ENCODE measurements at regions not wholly inside any gene's neighbourhood (a gene's known extent, or its start where the extent isn't known, plus 50 kb on each side); places are given as distances from the start of the nearest gene placed in this dataset.

DNA sequence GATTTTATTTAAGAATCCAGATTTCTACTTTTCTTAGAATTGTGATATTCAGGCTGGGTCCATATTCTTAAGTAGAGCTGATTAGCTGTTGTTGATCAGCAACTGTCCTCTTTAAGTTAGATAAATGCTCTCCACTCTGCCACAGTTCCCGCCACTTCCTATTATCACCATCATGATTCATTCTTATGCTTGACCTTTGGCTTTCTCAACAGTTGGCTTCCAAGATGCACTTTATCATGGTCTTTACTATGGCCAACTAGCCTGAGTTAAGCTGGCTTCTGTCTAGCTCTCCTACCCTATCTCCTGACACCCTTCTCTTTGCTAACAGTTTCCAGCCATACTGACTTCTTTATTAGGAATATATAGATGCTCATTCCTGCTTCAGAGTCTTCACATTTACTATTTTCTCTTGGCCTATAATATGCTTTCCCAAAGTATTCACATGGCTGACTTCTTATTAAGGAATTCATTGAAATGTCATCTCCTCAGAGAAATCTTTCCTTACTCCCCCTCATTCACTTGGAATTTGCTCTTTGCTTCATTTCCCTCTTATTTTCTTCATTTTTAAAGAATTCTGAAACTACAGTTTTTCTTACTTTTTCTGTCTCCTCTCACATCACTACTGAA, 149.0 kb upstream of the IGF1 start:
- no peaks in the 10 kb centered on the region for H4K20me1 ChIP-seq (ENCODE audit: low read depth)
- H3K27ac Mint-ChIP-seq = no peak overlapping the region
- H3K9ac ChIP-seq = no peak overlapping the region
- H3K27me3 Mint-ChIP-seq (ENCODE audit: insufficient read depth, low read depth) = no peaks in the 10 kb centered on the region
- no peak for DNase-seq (ENCODE audit: low spot score)
- H3K9me3 Mint-ChIP-seq = peaks cover 7% of the 10 kb centered on the region
- H2AFZ ChIP-seq (replicated peaks) = no peak overlapping the region
- no peaks in the 10 kb centered on the region for H3K36me3 ChIP-seq
- H3K4me3 Mint-ChIP-seq = no peak overlapping the region
- no peaks in the 10 kb centered on the region for H3K9me3 ChIP-seq (ENCODE audit: low read depth)
- no peaks in the 10 kb centered on the region for H3K4me1 ChIP-seq
- no peaks in the 10 kb centered on the region for H3K27me3 ChIP-seq
- H3K4me2 ChIP-seq = no peak overlapping the region
- no peak for TF ChIP-seq EZH2 (IDR thresholded peaks at IDR 0.05)
- no peaks in the 10 kb centered on the region for H3K36me3 Mint-ChIP-seq
- H3K4me3 ChIP-seq = no peak overlapping the region
- H3F3A ChIP-seq (ENCODE audit: low read depth) = no peaks in the 10 kb centered on the region
- no peaks in the 10 kb centered on the region for H3K79me2 ChIP-seq (ENCODE audit: low read depth)
- H3K27ac ChIP-seq = no peak overlapping the region
- H3K4me1 Mint-ChIP-seq = no peaks in the 10 kb centered on the region

DNA sequence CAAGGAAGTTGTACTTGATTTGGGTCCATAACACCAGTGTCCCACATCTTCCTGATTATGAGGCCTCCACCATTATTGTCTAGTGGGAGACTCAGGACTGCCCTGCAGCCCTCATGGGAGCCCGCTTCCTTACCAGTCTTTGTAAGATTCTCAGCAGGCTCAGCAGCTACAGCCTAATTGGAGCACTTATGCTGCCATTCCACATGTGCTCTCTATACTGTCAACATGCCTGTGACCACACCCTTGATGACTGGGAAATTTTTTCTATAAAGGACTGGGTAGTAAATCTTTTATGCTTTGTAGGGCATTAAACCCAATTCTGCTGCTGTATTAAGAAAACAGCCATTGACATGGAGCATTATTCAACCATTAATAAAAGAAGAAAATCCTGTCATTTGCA, 145.5 kb upstream of the IGF1 start:
- Histone ChIP-seq H4K20me1 (ENCODE audit: low read depth) (no peaks in the 10 kb centered on the region), H3F3A (ENCODE audit: low read depth) (no peaks in the 10 kb centered on the region), H3K4me1 (no peaks in the 10 kb centered on the region), H3K9me3 (ENCODE audit: low read depth) (no peaks in the 10 kb centered on the region), H3K4me2 (no peak overlapping the region), H3K9ac (no peak overlapping the region), H3K79me2 (ENCODE audit: low read depth) (no peaks in the 10 kb centered on the region), H3K27ac (no peak overlapping the region), H2AFZ (replicated peaks) (no peak overlapping the region), H3K36me3 (no peaks in the 10 kb centered on the region), H3K27me3 (no peaks in the 10 kb centered on the region), H3K4me3 (no peak overlapping the region)
- no peaks in the 10 kb centered on the region for H3K27me3 Mint-ChIP-seq (ENCODE audit: insufficient read depth, low read depth)
- H3K9me3 Mint-ChIP-seq = peaks cover 7% of the 10 kb centered on the region
- no peaks in the 10 kb centered on the region for H3K4me1 Mint-ChIP-seq
- no peak for DNase-seq (ENCODE audit: low spot score)
- no peak overlapping the region for H3K4me3 Mint-ChIP-seq
- H3K27ac Mint-ChIP-seq = no peak overlapping the region
- TF ChIP-seq EZH2 (IDR thresholded peaks at IDR 0.05) (no peak), EZH2phosphoT487 (IDR thresholded peaks at IDR 0.05) (no peak)
- TF ChIP-seq, protein P1, sequence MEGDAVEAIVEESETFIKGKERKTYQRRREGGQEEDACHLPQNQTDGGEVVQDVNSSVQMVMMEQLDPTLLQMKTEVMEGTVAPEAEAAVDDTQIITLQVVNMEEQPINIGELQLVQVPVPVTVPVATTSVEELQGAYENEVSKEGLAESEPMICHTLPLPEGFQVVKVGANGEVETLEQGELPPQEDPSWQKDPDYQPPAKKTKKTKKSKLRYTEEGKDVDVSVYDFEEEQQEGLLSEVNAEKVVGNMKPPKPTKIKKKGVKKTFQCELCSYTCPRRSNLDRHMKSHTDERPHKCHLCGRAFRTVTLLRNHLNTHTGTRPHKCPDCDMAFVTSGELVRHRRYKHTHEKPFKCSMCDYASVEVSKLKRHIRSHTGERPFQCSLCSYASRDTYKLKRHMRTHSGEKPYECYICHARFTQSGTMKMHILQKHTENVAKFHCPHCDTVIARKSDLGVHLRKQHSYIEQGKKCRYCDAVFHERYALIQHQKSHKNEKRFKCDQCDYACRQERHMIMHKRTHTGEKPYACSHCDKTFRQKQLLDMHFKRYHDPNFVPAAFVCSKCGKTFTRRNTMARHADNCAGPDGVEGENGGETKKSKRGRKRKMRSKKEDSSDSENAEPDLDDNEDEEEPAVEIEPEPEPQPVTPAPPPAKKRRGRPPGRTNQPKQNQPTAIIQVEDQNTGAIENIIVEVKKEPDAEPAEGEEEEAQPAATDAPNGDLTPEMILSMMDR (IDR thresholded peaks at IDR 0.05) = no peak
- H3K36me3 Mint-ChIP-seq = no peaks in the 10 kb centered on the region

DNA sequence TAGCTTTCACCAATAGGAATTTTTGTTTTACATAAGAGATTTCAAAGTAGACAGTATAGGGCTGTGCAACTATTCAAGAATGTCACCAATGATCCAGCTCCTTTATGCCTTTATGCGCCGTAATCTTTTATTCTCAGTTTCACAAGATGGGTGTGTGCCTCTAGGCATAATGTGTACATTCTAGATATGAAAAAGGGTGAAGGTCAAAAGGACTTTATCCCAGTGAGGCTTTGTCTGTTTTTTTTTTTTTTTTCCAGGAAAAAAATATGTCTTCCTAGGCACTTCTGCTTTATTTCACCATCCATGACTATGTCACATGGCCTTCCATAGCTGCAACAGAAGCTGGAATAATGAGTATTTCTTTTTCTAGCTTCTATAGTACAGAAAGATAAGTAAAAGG, 142.3 kb upstream of the IGF1 start:
- peaks cover 11% of the 10 kb centered on the region for H3K4me1 Mint-ChIP-seq
- H3K27ac Mint-ChIP-seq = no peak overlapping the region
- no peak overlapping the region for H3K4me2 ChIP-seq
- no peaks in the 10 kb centered on the region for H3K27me3 ChIP-seq
- H3K9ac ChIP-seq = no peak overlapping the region
- H2AFZ ChIP-seq (replicated peaks) = no peak overlapping the region
- H3K4me3 Mint-ChIP-seq = no peak overlapping the region
- H3K27me3 Mint-ChIP-seq (ENCODE audit: insufficient read depth, low read depth) = peaks cover 3% of the 10 kb centered on the region
- H3K36me3 Mint-ChIP-seq = no peaks in the 10 kb centered on the region
- H3K9me3 ChIP-seq (ENCODE audit: low read depth) = no peaks in the 10 kb centered on the region
- no peak overlapping the region for H3K27ac ChIP-seq
- no peaks in the 10 kb centered on the region for H4K20me1 ChIP-seq (ENCODE audit: low read depth)
- H3K36me3 ChIP-seq = no peaks in the 10 kb centered on the region
- peaks cover 12% of the 10 kb centered on the region for H3F3A ChIP-seq (ENCODE audit: low read depth)
- TF ChIP-seq EZH2phosphoT487 (IDR thresholded peaks at IDR 0.05) (no peak), EZH2 (IDR thresholded peaks at IDR 0.05) (no peak)
- TF ChIP-seq, protein P1 (IDR thresholded peaks at IDR 0.05) = no peak
- DNase-seq (ENCODE audit: low spot score) = no peak
- H3K79me2 ChIP-seq (ENCODE audit: low read depth) = no peaks in the 10 kb centered on the region
- H3K9me3 Mint-ChIP-seq = peaks cover 5% of the 10 kb centered on the region
- H3K4me1 ChIP-seq = peaks cover 6% of the 10 kb centered on the region
- H3K4me3 ChIP-seq = no peak overlapping the region

DNA sequence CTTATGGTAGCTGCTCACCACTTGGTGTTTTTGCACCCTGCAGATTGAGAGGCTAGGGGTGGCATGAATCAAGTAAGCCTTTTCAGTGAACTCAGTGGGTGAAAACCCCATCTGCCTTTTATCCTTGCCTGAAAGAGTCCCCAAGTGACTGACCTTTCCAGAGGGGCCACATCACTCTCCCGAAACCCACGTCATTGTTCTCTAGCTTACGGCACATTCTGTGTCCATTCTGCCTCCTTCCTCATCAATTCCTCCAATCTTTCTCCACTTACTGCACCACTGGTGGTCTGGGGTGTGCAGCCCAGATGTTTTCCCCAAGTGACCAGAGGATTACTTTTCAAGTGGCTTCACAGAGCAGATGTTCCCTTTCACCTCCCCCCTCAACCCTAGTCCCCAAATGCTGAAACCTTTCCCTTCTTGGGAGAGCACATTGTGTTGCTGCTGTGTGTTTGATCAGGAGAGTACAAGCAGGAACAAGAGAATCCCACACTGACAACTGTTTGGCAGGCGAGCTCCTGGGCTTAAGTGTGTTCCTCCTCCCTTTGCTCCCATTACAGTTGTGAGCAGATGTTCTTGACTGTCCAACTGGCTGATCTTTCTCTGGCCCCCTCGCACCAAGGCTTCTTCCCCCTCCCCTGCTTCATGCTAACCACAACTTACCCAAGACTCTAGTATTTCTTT, 138.0 kb upstream of the IGF1 start:
- H3K27me3 Mint-ChIP-seq (ENCODE audit: insufficient read depth, low read depth) = peaks cover 3% of the 10 kb centered on the region
- Histone ChIP-seq H3K4me1 (peaks cover 6% of the 10 kb centered on the region), H3K4me2 (peak overlapping the region; percentile 13), H4K20me1 (ENCODE audit: low read depth) (no peaks in the 10 kb centered on the region), H3K9ac (no peak overlapping the region), H3K79me2 (ENCODE audit: low read depth) (no peaks in the 10 kb centered on the region), H3K27ac (peak overlapping the region; percentile 63), H3K36me3 (no peaks in the 10 kb centered on the region), H3K4me3 (no peak overlapping the region), H3K27me3 (no peaks in the 10 kb centered on the region), H3K9me3 (ENCODE audit: low read depth) (no peaks in the 10 kb centered on the region), H2AFZ (replicated peaks) (no peak overlapping the region), H3F3A (ENCODE audit: low read depth) (peaks cover 12% of the 10 kb centered on the region)
- no peak overlapping the region for H3K27ac Mint-ChIP-seq
- TF ChIP-seq EZH2phosphoT487 (IDR thresholded peaks at IDR 0.05) (no peak), EZH2 (IDR thresholded peaks at IDR 0.05) (no peak)
- TF ChIP-seq, protein P1 (IDR thresholded peaks at IDR 0.05) = no peak
- H3K9me3 Mint-ChIP-seq = no peaks in the 10 kb centered on the region
- H3K36me3 Mint-ChIP-seq = no peaks in the 10 kb centered on the region
- peaks cover 11% of the 10 kb centered on the region for H3K4me1 Mint-ChIP-seq
- peak; percentile 18 for DNase-seq (ENCODE audit: low spot score)
- no peak overlapping the region for H3K4me3 Mint-ChIP-seq

Data from neural progenitor cell (in vitro differentiated cells).